ENCODE measurements at regions not wholly inside any gene's neighbourhood (a gene's known extent, or its start where the extent isn't known, plus 50 kb on each side); places are given as distances from the start of the nearest gene placed in this dataset.

DNA sequence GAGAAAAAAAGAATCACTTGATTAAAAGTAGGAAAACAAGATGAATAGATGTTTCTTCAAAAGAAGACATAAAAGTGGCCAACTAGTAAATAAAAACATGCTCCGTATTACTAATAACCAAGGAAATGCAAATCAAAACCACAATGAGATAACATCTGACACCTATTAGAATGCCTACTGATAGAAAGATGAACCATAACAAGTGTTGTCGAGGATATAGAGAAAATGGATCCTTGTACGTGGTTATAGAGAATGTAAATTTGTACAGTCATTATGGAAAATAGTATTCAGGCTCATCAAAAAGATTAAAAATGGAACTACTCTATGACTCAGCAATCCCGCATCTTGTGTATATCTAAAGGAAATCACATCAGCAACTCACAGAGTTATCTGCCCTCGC, 415.8 kb upstream of the SLITRK5 start:
- TF ChIP-seq POLR2AphosphoS5 (IDR thresholded peaks at IDR 0.05) (no peak), POLR2A (IDR thresholded peaks at IDR 0.05) (no peak)
- TF ChIP-seq, protein P1, sequence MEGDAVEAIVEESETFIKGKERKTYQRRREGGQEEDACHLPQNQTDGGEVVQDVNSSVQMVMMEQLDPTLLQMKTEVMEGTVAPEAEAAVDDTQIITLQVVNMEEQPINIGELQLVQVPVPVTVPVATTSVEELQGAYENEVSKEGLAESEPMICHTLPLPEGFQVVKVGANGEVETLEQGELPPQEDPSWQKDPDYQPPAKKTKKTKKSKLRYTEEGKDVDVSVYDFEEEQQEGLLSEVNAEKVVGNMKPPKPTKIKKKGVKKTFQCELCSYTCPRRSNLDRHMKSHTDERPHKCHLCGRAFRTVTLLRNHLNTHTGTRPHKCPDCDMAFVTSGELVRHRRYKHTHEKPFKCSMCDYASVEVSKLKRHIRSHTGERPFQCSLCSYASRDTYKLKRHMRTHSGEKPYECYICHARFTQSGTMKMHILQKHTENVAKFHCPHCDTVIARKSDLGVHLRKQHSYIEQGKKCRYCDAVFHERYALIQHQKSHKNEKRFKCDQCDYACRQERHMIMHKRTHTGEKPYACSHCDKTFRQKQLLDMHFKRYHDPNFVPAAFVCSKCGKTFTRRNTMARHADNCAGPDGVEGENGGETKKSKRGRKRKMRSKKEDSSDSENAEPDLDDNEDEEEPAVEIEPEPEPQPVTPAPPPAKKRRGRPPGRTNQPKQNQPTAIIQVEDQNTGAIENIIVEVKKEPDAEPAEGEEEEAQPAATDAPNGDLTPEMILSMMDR (IDR thresholded peaks at IDR 0.05): no peak

Data from stomach (tissue), 4 donors.